ENCODE measurements at regions not wholly inside any gene's neighbourhood (a gene's known extent, or its start where the extent isn't known, plus 50 kb on each side); places are given as distances from the start of the nearest gene placed in this dataset.

DNA sequence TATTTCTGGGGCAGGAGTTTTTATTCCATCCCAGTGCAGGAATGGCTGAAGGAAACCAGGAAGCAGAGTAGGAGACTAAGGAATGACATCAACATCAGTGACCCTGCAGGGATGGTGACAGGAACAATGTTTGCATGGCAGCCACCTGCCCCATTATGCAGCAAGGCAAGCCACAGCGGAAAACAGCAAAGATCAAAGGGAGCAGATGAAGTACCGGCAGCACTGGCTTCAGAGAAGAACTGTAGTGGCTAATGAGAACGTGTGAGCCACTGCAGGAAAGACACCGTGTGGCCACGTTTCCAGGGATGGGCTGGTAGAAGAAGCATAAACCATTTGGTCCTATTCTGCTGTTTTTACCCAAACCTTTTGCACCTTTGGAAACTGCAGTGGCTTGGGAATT lies 52.9 kb upstream of the TAB2 start:
- no peak overlapping the region for H3K4me3 ChIP-seq (ENCODE audit: low read depth, low read length)
- TF ChIP-seq, protein P1, sequence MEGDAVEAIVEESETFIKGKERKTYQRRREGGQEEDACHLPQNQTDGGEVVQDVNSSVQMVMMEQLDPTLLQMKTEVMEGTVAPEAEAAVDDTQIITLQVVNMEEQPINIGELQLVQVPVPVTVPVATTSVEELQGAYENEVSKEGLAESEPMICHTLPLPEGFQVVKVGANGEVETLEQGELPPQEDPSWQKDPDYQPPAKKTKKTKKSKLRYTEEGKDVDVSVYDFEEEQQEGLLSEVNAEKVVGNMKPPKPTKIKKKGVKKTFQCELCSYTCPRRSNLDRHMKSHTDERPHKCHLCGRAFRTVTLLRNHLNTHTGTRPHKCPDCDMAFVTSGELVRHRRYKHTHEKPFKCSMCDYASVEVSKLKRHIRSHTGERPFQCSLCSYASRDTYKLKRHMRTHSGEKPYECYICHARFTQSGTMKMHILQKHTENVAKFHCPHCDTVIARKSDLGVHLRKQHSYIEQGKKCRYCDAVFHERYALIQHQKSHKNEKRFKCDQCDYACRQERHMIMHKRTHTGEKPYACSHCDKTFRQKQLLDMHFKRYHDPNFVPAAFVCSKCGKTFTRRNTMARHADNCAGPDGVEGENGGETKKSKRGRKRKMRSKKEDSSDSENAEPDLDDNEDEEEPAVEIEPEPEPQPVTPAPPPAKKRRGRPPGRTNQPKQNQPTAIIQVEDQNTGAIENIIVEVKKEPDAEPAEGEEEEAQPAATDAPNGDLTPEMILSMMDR (IDR thresholded peaks at IDR 0.05; ENCODE audit: borderline replicate concordance, insufficient read depth, low read depth, low read length) = no peak

DNA sequence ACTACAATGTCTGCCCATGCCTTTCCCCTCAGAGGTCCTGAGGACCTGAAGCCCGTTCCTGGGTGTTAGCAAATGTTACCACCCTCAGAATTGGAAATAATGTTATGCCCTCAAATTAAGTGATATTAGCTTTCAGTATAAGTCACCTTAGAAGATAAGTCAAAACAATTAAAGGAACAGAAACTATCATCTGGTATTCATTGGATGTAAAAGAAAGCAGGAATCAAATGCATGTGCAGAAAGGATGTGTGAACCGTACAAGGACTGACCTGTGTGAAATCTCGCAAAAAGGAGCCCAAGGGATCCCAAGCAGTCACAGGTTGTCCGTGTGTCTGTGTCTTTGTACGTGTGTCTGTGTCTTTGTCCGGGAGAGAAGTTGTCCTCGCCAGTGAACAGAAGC lies 51.6 kb upstream of the TAB2 start:
- TF ChIP-seq, protein P1 (IDR thresholded peaks at IDR 0.05; ENCODE audit: borderline replicate concordance, insufficient read depth, low read depth, low read length) = no peak
- H3K4me3 ChIP-seq (ENCODE audit: low read depth, low read length) = no peak overlapping the region

DNA sequence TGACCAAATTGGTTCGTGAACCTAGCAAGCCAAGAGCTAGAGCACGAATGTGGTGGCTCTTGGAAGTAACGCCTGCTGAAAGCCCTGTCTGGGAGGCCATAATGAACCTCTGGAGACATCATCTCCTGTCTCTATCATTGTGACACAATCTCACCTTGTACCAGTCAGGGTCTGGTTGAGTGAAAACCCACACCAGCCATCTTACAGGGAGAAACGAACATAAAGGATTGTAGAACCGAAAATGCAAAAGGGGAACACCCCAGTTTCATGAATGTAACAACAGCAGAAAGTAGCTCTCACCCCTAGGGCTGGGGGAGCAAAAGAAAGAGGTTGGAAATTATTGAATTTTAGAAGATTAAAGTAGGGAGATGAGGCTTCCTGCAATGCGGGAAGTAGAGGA lies 50.9 kb upstream of the TAB2 start:
- no peak overlapping the region for H3K4me3 ChIP-seq (ENCODE audit: low read depth, low read length)
- TF ChIP-seq, protein P1 (IDR thresholded peaks at IDR 0.05; ENCODE audit: borderline replicate concordance, insufficient read depth, low read depth, low read length) = no peak

DNA sequence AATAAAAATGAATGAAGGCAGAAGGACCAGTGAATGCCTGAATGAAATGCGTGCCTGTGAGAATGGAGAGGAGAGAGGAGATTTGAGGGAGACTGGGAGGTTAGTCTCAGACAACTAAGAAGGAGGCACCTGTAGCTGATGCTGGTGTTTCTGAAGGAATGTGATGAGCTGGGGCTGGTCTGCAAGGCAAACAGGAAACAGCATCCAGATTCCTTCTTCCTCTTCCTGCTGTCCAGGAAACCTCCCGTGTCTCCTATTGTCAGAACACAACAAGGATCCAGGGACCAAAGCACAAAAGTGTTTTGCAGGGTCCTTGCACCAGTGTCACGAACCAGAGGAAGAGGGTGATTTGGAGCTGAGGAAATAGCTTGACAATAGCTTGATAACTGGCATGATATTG lies 50.4 kb upstream of the TAB2 start:
- H3K4me3 ChIP-seq (ENCODE audit: low read depth, low read length) = no peak overlapping the region
- TF ChIP-seq, protein P1 (IDR thresholded peaks at IDR 0.05; ENCODE audit: borderline replicate concordance, insufficient read depth, low read depth, low read length) = no peak

DNA sequence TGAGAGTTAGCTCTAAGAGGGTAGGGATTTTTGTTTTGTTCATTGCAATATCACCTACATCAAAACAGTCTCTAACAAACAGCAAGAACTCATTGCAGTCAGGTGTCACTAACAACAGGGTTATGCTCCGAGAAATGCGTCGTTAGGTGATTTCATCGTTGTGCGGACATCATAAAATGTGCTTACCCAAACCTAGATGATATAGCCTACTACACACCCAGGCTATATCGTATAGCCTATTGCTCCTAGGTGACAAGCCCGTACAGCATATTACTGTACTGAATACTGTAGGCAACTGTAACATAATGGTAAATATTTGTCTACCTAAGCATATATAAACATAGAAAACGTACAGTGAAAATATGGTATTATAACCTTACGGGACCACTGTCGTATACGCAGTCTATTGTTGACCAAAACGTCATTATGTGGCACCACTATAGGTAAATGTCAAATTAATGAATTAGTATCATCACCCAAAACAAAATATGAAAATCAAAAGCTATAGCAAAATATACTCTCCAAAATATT lies 49.9 kb upstream of the TAB2 start:
- TF ChIP-seq, protein P1 (IDR thresholded peaks at IDR 0.05; ENCODE audit: borderline replicate concordance, insufficient read depth, low read depth, low read length) = no peak
- H3K4me3 ChIP-seq (ENCODE audit: low read depth, low read length) = no peak overlapping the region

All from GM12875 (cell line).